NT2/D1 (cell line): ENCODE measurements at regions not wholly inside any gene's neighbourhood (a gene's known extent, or its start where the extent isn't known, plus 50 kb on each side); places are given as distances from the start of the nearest gene placed in this dataset.

Experiments
- DNase-seq: peaks from one replicate; pipeline ENCODE4 v3.0.0-alpha.2; 2011; ENCODE audit warnings: low read depth, low spot score
- H3K27me3 ChIP-seq: 2 replicates; pipeline ENCODE4 v1.6.0; 2011; ENCODE audit warnings: mild to moderate bottlenecking; ENCODE audit not compliant: insufficient read length, insufficient read depth
- H3K36me3 ChIP-seq: 2 replicates; pipeline ENCODE4 v1.6.1; 2011; ENCODE audit warnings: mild to moderate bottlenecking, low read length, mixed read lengths; ENCODE audit not compliant: insufficient read depth, insufficient read length
- H3K4me1 ChIP-seq: 2 replicates; pipeline ENCODE4 v1.5.1; 2011; ENCODE audit not compliant: insufficient read depth, insufficient read length
- H3K4me3 ChIP-seq: 2 replicates; pipeline ENCODE4 v1.5.1; 2011; ENCODE audit warnings: low read depth; ENCODE audit not compliant: insufficient read length
- H3K9ac ChIP-seq: 2 replicates; pipeline ENCODE4 v1.6.0; 2011; ENCODE audit warnings: low read depth; ENCODE audit not compliant: insufficient read length
- H3K9me3 ChIP-seq: 2 replicates; pipeline ENCODE4 v1.5.1; 2011; ENCODE audit warnings: mild to moderate bottlenecking, low read length; ENCODE audit not compliant: insufficient read depth
- SUZ12 ChIP-seq: IDR thresholded peaks from 2 replicates; pipeline ENCODE4 v1.6.1; 2011; ENCODE audit not compliant: insufficient read length, insufficient read depth; ENCODE audit errors: extremely low read depth
- YY1 ChIP-seq: IDR thresholded peaks from 2 replicates; pipeline ENCODE4 v1.6.1; 2011; ENCODE audit not compliant: insufficient read length, insufficient read depth
- ZNF274 ChIP-seq: IDR thresholded peaks from 2 replicates; pipeline ENCODE4 v1.6.1; 2011; ENCODE audit warnings: mild to moderate bottlenecking, low read depth, low read length

GRCh38 chr9:26310294-26310693 lies 582.3 kb downstream of the CAAP1 start:
- no peaks in the 10 kb centered on the region for H3K4me1 ChIP-seq
- no peak overlapping the region for H3K4me3 ChIP-seq
- no peaks in the 10 kb centered on the region for H3K9me3 ChIP-seq
- no peak for DNase-seq
- no peak overlapping the region for H3K9ac ChIP-seq
- no peaks in the 10 kb centered on the region for H3K36me3 ChIP-seq
- no peaks in the 10 kb centered on the region for H3K27me3 ChIP-seq
- no peak for TF ChIP-seq ZNF274
- TF ChIP-seq SUZ12: no peak
- TF ChIP-seq YY1: no peak

GRCh38 chr9:26308328-26308727 lies 584.3 kb downstream of the CAAP1 start:
- TF ChIP-seq YY1 (no peak), ZNF274 (no peak), SUZ12 (no peak)
- Histone ChIP-seq H3K27me3 (no peaks in the 10 kb centered on the region), H3K4me3 (no peak overlapping the region), H3K4me1 (no peaks in the 10 kb centered on the region), H3K9ac (no peak overlapping the region), H3K9me3 (no peaks in the 10 kb centered on the region), H3K36me3 (no peaks in the 10 kb centered on the region)
- DNase-seq: no peak

- no peaks in the 10 kb centered on the region for H3K9me3 ChIP-seq
- no peaks in the 10 kb centered on the region for H3K27me3 ChIP-seq
- no peaks in the 10 kb centered on the region for H3K36me3 ChIP-seq
- no peak for TF ChIP-seq ZNF274
- TF ChIP-seq SUZ12: no peak
- H3K9ac ChIP-seq: no peak overlapping the region
- H3K4me3 ChIP-seq: no peak overlapping the region
- H3K4me1 ChIP-seq: no peaks in the 10 kb centered on the region
- no peak for DNase-seq
Measured at GRCh38 chr9:26301659-26302058, 590.9 kb downstream of the CAAP1 start.

GRCh38 chr9:26301046-26301445 lies 591.6 kb downstream of the CAAP1 start:
- Histone ChIP-seq H3K9ac (no peak overlapping the region), H3K4me3 (no peak overlapping the region), H3K4me1 (no peaks in the 10 kb centered on the region), H3K27me3 (no peaks in the 10 kb centered on the region), H3K9me3 (no peaks in the 10 kb centered on the region), H3K36me3 (no peaks in the 10 kb centered on the region)
- no peak for TF ChIP-seq YY1
- TF ChIP-seq ZNF274: no peak
- no peak for TF ChIP-seq SUZ12
- DNase-seq: no peak

GRCh38 chr9:26296910-26297572 lies 595.6 kb downstream of the CAAP1 start:
- Histone ChIP-seq H3K36me3 (no peaks in the 10 kb centered on the region), H3K4me1 (no peaks in the 10 kb centered on the region), H3K4me3 (no peak overlapping the region), H3K9ac (no peak overlapping the region), H3K9me3 (no peaks in the 10 kb centered on the region), H3K27me3 (no peaks in the 10 kb centered on the region)
- no peak for DNase-seq
- TF ChIP-seq ZNF274 (no peak), SUZ12 (no peak), YY1 (no peak)

GRCh38 chr9:26292943-26293342 lies 599.7 kb downstream of the CAAP1 start:
- Histone ChIP-seq H3K27me3 (no peaks in the 10 kb centered on the region), H3K4me1 (no peaks in the 10 kb centered on the region), H3K9me3 (no peaks in the 10 kb centered on the region), H3K4me3 (no peak overlapping the region), H3K9ac (no peak overlapping the region), H3K36me3 (no peaks in the 10 kb centered on the region)
- TF ChIP-seq ZNF274: no peak
- TF ChIP-seq YY1: no peak
- no peak for TF ChIP-seq SUZ12
- DNase-seq: no peak

- Histone ChIP-seq H3K9me3 (no peaks in the 10 kb centered on the region), H3K27me3 (no peaks in the 10 kb centered on the region), H3K36me3 (no peaks in the 10 kb centered on the region), H3K4me1 (no peaks in the 10 kb centered on the region), H3K9ac (no peak overlapping the region), H3K4me3 (no peak overlapping the region)
- DNase-seq: no peak
- no peak for TF ChIP-seq YY1
- no peak for TF ChIP-seq SUZ12
- no peak for TF ChIP-seq ZNF274
Measured at GRCh38 chr9:26271495-26272122, 593.4 kb upstream of the TUSC1 start.

- Histone ChIP-seq H3K27me3 (no peaks in the 10 kb centered on the region), H3K9me3 (peaks cover 10% of the 10 kb centered on the region), H3K4me3 (no peak overlapping the region), H3K9ac (no peak overlapping the region), H3K36me3 (no peaks in the 10 kb centered on the region), H3K4me1 (no peaks in the 10 kb centered on the region)
- TF ChIP-seq ZNF274: no peak
- no peak for TF ChIP-seq YY1
- no peak for TF ChIP-seq SUZ12
- DNase-seq: no peak
Measured at GRCh38 chr9:26266146-26266793, 588.0 kb upstream of the TUSC1 start.
